Activated CD4-positive, CD25-positive, alpha-beta regulatory T cell treated with anti-CD3 and anti-CD28 coated beads, Interleukin-2, amount 50 U/mL, for 72 hours (primary cell): ENCODE measurements at regions not wholly inside any gene's neighbourhood (a gene's known extent, or its start where the extent isn't known, plus 50 kb on each side); places are given as distances from the start of the nearest gene placed in this dataset.
"Not testable (repeated sequence)": the region's sequence is repeated elsewhere in the genome, so short reads cannot be mapped to it uniquely, and the experiment has no call there.

Experiments used
- DNase-seq: peaks from one replicate; pipeline ENCODE4 v3.0.0; 2021

GRCh38 chr4:77220828-77221613 lies 64.0 kb downstream of the CCNG2 start:
- no peak for DNase-seq

GRCh38 chr4:77225022-77225421 lies 68.0 kb downstream of the CCNG2 start:
- DNase-seq = no peak

- DNase-seq = no peak
These were observed 70.1 kb downstream of the CCNG2 start for GRCh38 chr4:77226939-77227705.

- no peak for DNase-seq
These were observed 72.4 kb downstream of the CCNG2 start for GRCh38 chr4:77229433-77229832.

GRCh38 chr4:77232653-77233052 lies 75.6 kb downstream of the CCNG2 start:
- no peak for DNase-seq

GRCh38 chr4:77235289-77235854 lies 78.4 kb downstream of the CCNG2 start:
- no peak for DNase-seq

GRCh38 chr4:77236806-77237205 lies 79.8 kb downstream of the CCNG2 start:
- DNase-seq = no peak

- peak; percentile 73 for DNase-seq
These were observed 83.6 kb downstream of the CCNG2 start for GRCh38 chr4:77240469-77241066.

GRCh38 chr4:77248805-77249204 lies 91.8 kb downstream of the CCNG2 start:
- no peak for DNase-seq

GRCh38 chr4:77251751-77252150 lies 94.7 kb downstream of the CCNG2 start:
- no peak for DNase-seq

GRCh38 chr4:77263247-77263646 lies 106.2 kb downstream of the CCNG2 start:
- DNase-seq = no peak

- not testable (repeated sequence) for DNase-seq
These were observed 107.0 kb downstream of the CCNG2 start for GRCh38 chr4:77263976-77264375.

- no peak for DNase-seq
These were observed 107.8 kb downstream of the CCNG2 start for GRCh38 chr4:77264826-77265225.

- no peak for DNase-seq
These were observed 111.1 kb downstream of the CCNG2 start for GRCh38 chr4:77268108-77268507.

- no peak for DNase-seq
These were observed 112.5 kb downstream of the CCNG2 start for GRCh38 chr4:77269505-77269904.

GRCh38 chr4:77273412-77273811 lies 116.4 kb downstream of the CCNG2 start:
- no peak for DNase-seq

- DNase-seq = not testable (repeated sequence)
These were observed 122.1 kb downstream of the CCNG2 start for GRCh38 chr4:77279114-77279513.

GRCh38 chr4:77282305-77282704 lies 125.3 kb downstream of the CCNG2 start:
- no peak for DNase-seq

GRCh38 chr4:77284036-77284435 lies 127.0 kb downstream of the CCNG2 start:
- no peak for DNase-seq

- DNase-seq = no peak
These were observed 129.9 kb downstream of the CCNG2 start for GRCh38 chr4:77286906-77287305.

- DNase-seq = no peak
These were observed 136.4 kb downstream of the CCNG2 start for GRCh38 chr4:77293426-77293825.

- DNase-seq = not testable (repeated sequence)
These were observed 144.0 kb downstream of the CCNG2 start for GRCh38 chr4:77300996-77301395.

- DNase-seq = no peak
These were observed 148.8 kb downstream of the CCNG2 start for GRCh38 chr4:77305766-77306165.

GRCh38 chr4:77306496-77306895 lies 149.5 kb downstream of the CCNG2 start:
- no peak for DNase-seq
